ENCODE measurements at regions not wholly inside any gene's neighbourhood (a gene's known extent, or its start where the extent isn't known, plus 50 kb on each side); places are given as distances from the start of the nearest gene placed in this dataset.
"Not testable (repeated sequence)": the region's sequence is repeated elsewhere in the genome, so short reads cannot be mapped to it uniquely, and the experiment has no call there.

DNA sequence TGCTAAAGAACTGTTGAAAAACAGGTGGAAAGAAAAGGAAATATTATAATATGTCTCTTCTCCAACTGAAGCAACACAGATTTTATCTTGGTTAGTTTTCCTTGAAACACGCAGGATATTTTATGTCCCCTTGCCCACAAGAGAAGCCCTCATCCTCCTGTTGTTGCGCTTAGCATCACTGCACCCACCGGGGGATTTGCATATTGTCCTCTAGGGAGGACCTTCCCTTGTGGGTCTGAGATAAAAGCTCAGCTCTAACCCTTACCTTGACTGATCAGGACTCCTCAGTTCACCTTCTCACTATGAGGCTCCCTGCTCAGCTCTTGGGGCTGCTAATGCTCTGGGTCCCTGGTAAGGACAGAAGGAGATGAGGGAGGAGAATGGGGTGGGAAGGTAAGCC is 1294.2 kb downstream of the RPIA start:
- TF ChIP-seq ZNF565 (CRISPR knock-in tag; conservative IDR thresholded peaks at IDR 0.05; ENCODE audit: low read depth); TCF4 (CRISPR knock-in tag; IDR thresholded peaks at IDR 0.05; ENCODE audit: borderline replicate concordance); ESRRG (CRISPR knock-in tag; IDR thresholded peaks at IDR 0.05): not testable (repeated sequence)
- TF ChIP-seq, protein P1, sequence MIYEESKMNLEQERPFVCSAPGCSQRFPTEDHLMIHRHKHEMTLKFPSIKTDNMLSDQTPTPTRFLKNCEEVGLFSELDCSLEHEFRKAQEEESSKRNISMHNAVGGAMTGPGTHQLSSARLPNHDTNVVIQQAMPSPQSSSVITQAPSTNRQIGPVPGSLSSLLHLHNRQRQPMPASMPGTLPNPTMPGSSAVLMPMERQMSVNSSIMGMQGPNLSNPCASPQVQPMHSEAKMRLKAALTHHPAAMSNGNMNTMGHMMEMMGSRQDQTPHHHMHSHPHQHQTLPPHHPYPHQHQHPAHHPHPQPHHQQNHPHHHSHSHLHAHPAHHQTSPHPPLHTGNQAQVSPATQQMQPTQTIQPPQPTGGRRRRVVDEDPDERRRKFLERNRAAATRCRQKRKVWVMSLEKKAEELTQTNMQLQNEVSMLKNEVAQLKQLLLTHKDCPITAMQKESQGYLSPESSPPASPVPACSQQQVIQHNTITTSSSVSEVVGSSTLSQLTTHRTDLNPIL (CRISPR knock-in tag; IDR thresholded peaks at IDR 0.05; ENCODE audit: low read depth): not testable (repeated sequence)
